Neural progenitor cell (in vitro differentiated cells): ENCODE measurements at regions not wholly inside any gene's neighbourhood (a gene's known extent, or its start where the extent isn't known, plus 50 kb on each side); places are given as distances from the start of the nearest gene placed in this dataset.

ENCODE experiments used
- EZH2 ChIP-seq: fragments of 200-600 bp; sonication (generic); IDR thresholded peaks from 2 replicates; pipeline ENCODE4 v1.6.1; 2017; ENCODE audit warnings: antibody characterized with exemption, mild to moderate bottlenecking, moderate library complexity
- EZH2phosphoT487 ChIP-seq: fragments of 200-600 bp; sonication (generic); IDR thresholded peaks from 2 replicates; pipeline ENCODE4 v1.6.1; 2017; ENCODE audit warnings: antibody characterized with exemption
- TF ChIP-seq, protein P1 (sequence below): fragments of 200-600 bp; sonication (generic); IDR thresholded peaks from 2 replicates; pipeline ENCODE4 v1.5.1; 2017; ENCODE audit warnings: antibody characterized with exemption, mild to moderate bottlenecking

DNA sequence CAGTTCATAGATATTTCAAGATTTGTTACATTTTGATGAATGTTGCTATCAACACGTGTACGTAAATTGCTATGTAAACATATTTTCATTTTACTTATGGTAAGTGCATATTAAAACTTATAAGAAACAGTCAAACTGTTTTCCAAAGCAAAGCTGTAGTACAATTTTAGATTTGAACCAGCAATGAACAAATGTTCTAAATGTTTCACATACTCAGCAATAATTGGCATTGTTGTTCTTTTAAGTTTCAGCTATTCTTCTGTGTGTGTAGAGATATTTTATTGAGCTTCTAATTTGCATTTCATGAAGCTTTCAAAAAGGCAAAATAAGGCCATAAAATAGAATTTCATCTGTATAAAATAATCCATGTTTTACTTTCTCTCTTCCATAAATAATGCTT, 1433.2 kb downstream of the LRFN5 start:
- no peak for TF ChIP-seq EZH2phosphoT487
- TF ChIP-seq, protein P1, sequence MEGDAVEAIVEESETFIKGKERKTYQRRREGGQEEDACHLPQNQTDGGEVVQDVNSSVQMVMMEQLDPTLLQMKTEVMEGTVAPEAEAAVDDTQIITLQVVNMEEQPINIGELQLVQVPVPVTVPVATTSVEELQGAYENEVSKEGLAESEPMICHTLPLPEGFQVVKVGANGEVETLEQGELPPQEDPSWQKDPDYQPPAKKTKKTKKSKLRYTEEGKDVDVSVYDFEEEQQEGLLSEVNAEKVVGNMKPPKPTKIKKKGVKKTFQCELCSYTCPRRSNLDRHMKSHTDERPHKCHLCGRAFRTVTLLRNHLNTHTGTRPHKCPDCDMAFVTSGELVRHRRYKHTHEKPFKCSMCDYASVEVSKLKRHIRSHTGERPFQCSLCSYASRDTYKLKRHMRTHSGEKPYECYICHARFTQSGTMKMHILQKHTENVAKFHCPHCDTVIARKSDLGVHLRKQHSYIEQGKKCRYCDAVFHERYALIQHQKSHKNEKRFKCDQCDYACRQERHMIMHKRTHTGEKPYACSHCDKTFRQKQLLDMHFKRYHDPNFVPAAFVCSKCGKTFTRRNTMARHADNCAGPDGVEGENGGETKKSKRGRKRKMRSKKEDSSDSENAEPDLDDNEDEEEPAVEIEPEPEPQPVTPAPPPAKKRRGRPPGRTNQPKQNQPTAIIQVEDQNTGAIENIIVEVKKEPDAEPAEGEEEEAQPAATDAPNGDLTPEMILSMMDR, result no peak
- no peak for TF ChIP-seq EZH2
